Activated T-cell treated with anti-CD3 and anti-CD28 coated beads, Interleukin-2, amount 50 U/mL, for 4 hours (primary cell): ENCODE measurements at regions not wholly inside any gene's neighbourhood (a gene's known extent, or its start where the extent isn't known, plus 50 kb on each side); places are given as distances from the start of the nearest gene placed in this dataset.
"Not testable (repeated sequence)": the region's sequence is repeated elsewhere in the genome, so short reads cannot be mapped to it uniquely, and the experiment has no call there.

Experiments used
- ATAC-seq, 2 donors: fragments of 200-7000 bp; cut with Tn5 transposase; one replicate each; pipeline ENCODE4 v1.10.0; 2021
- DNase-seq: peaks from one replicate; pipeline ENCODE4 v3.0.0-alpha.2; 2020
- H3K27me3 Mint-ChIP-seq: one replicate; pipeline ENCODE4 v1.8.0; 2021; ENCODE audit warnings: low read depth, mixed read lengths
- H3K36me3 Mint-ChIP-seq: one replicate; pipeline ENCODE4 v1.8.0; 2022; ENCODE audit warnings: mixed read lengths; ENCODE audit not compliant: insufficient read depth
- H3K4me1 Mint-ChIP-seq: one replicate; pipeline ENCODE4 v1.8.0; 2021; ENCODE audit warnings: low read depth, mixed read lengths
- H3K4me3 Mint-ChIP-seq: one replicate; pipeline ENCODE4 v1.8.0; 2021; ENCODE audit warnings: mild to moderate bottlenecking, moderate library complexity, mixed read lengths
- H3K9me3 Mint-ChIP-seq: one replicate; pipeline ENCODE4 v1.8.0; 2021; ENCODE audit warnings: mixed read lengths

GRCh38 chr5:26339576-26339975, 698.8 kb downstream of the CDH9 start:
- H3K4me1 Mint-ChIP-seq, result no peaks in the 10 kb centered on the region
- no peak for ATAC-seq
- no peaks in the 10 kb centered on the region for H3K27me3 Mint-ChIP-seq
- H3K36me3 Mint-ChIP-seq, result no peaks in the 10 kb centered on the region
- no peak for DNase-seq
- no peak overlapping the region for H3K4me3 Mint-ChIP-seq
- peaks cover 22% of the 10 kb centered on the region for H3K9me3 Mint-ChIP-seq

- DNase-seq (no peak), ATAC-seq (no peak)
- Mint-ChIP-seq H3K9me3 (peaks cover 9% of the 10 kb centered on the region), H3K36me3 (no peaks in the 10 kb centered on the region), H3K27me3 (no peaks in the 10 kb centered on the region), H3K4me3 (no peak overlapping the region), H3K4me1 (no peaks in the 10 kb centered on the region)
These were observed 708.7 kb downstream of the CDH9 start for GRCh38 chr5:26329562-26330189.

GRCh38 chr5:26326153-26326759, 712.1 kb downstream of the CDH9 start:
- Mint-ChIP-seq H3K4me1 (no peaks in the 10 kb centered on the region), H3K36me3 (no peaks in the 10 kb centered on the region), H3K4me3 (no peak overlapping the region), H3K27me3 (no peaks in the 10 kb centered on the region), H3K9me3 (peaks cover 11% of the 10 kb centered on the region)
- DNase-seq (no peak), ATAC-seq (no peak)

GRCh38 chr5:26325432-26325831, 713.0 kb downstream of the CDH9 start:
- H3K36me3 Mint-ChIP-seq, ATAC-seq, H3K4me1 Mint-ChIP-seq, H3K27me3 Mint-ChIP-seq, DNase-seq, H3K4me3 Mint-ChIP-seq: not testable (repeated sequence)
- H3K9me3 Mint-ChIP-seq, result peaks cover 13% of the 10 kb centered on the region

- DNase-seq, H3K36me3 Mint-ChIP-seq, H3K4me3 Mint-ChIP-seq, H3K27me3 Mint-ChIP-seq, H3K4me1 Mint-ChIP-seq, ATAC-seq: not testable (repeated sequence)
- peaks cover 13% of the 10 kb centered on the region for H3K9me3 Mint-ChIP-seq
These were observed 714.0 kb downstream of the CDH9 start for GRCh38 chr5:26324273-26324895.

- H3K4me1 Mint-ChIP-seq, result no peaks in the 10 kb centered on the region
- no peaks in the 10 kb centered on the region for H3K36me3 Mint-ChIP-seq
- DNase-seq, result no peak
- H3K27me3 Mint-ChIP-seq, result no peaks in the 10 kb centered on the region
- ATAC-seq, result no peak
- H3K9me3 Mint-ChIP-seq, result peaks cover 13% of the 10 kb centered on the region
- H3K4me3 Mint-ChIP-seq, result no peak overlapping the region
These were observed 714.6 kb downstream of the CDH9 start for GRCh38 chr5:26323794-26324193.

GRCh38 chr5:26321278-26321677, 717.1 kb downstream of the CDH9 start:
- no peak for DNase-seq

GRCh38 chr5:26310415-26310814, 728.0 kb downstream of the CDH9 start:
- Mint-ChIP-seq H3K9me3 (peaks cover 9% of the 10 kb centered on the region), H3K4me1 (no peaks in the 10 kb centered on the region), H3K4me3 (no peak overlapping the region), H3K27me3 (no peaks in the 10 kb centered on the region), H3K36me3 (no peaks in the 10 kb centered on the region)
- no peak for DNase-seq
- no peak for ATAC-seq

More at GRCh38 chr5:26321278-26321677, 717.1 kb downstream of the CDH9 start:
- Mint-ChIP-seq H3K4me1 (no peaks in the 10 kb centered on the region), H3K36me3 (no peaks in the 10 kb centered on the region), H3K9me3 (peaks cover 13% of the 10 kb centered on the region), H3K4me3 (no peak overlapping the region), H3K27me3 (no peaks in the 10 kb centered on the region)
- ATAC-seq, result no peak

- Mint-ChIP-seq H3K4me3 (no peak overlapping the region), H3K4me1 (no peaks in the 10 kb centered on the region), H3K36me3 (no peaks in the 10 kb centered on the region), H3K9me3 (peaks cover under 1% of the 10 kb centered on the region), H3K27me3 (no peaks in the 10 kb centered on the region)
- ATAC-seq (no peak), DNase-seq (no peak)
These were observed 742.8 kb downstream of the CDH9 start for GRCh38 chr5:26295541-26295940.

GRCh38 chr5:26282190-26282589, 756.2 kb downstream of the CDH9 start:
- Mint-ChIP-seq H3K27me3 (no peaks in the 10 kb centered on the region), H3K9me3 (peaks cover 19% of the 10 kb centered on the region), H3K4me1 (no peaks in the 10 kb centered on the region), H3K36me3 (no peaks in the 10 kb centered on the region), H3K4me3 (no peak overlapping the region)
- ATAC-seq (no peak), DNase-seq (no peak)

GRCh38 chr5:26278078-26278477, 760.3 kb downstream of the CDH9 start:
- no peak for ATAC-seq
- H3K27me3 Mint-ChIP-seq, result no peaks in the 10 kb centered on the region
- H3K4me1 Mint-ChIP-seq, result no peaks in the 10 kb centered on the region
- no peaks in the 10 kb centered on the region for H3K36me3 Mint-ChIP-seq
- peaks cover 21% of the 10 kb centered on the region for H3K9me3 Mint-ChIP-seq
- DNase-seq, result no peak
- no peak overlapping the region for H3K4me3 Mint-ChIP-seq

GRCh38 chr5:26259081-26259480, 779.3 kb downstream of the CDH9 start:
- DNase-seq (no peak), ATAC-seq (no peak)
- H3K4me3 Mint-ChIP-seq, result no peak overlapping the region
- H3K4me1 Mint-ChIP-seq, result no peaks in the 10 kb centered on the region
- H3K36me3 Mint-ChIP-seq, result no peaks in the 10 kb centered on the region
- H3K27me3 Mint-ChIP-seq, result no peaks in the 10 kb centered on the region
- H3K9me3 Mint-ChIP-seq, result peaks cover 22% of the 10 kb centered on the region

- Mint-ChIP-seq H3K27me3 (no peaks in the 10 kb centered on the region), H3K36me3 (no peaks in the 10 kb centered on the region), H3K9me3 (peaks cover 4% of the 10 kb centered on the region), H3K4me3 (no peak overlapping the region), H3K4me1 (no peaks in the 10 kb centered on the region)
- no peak for ATAC-seq
- DNase-seq, result no peak
These were observed 793.1 kb downstream of the CDH9 start for GRCh38 chr5:26245321-26245720.

- DNase-seq, result no peak
- peaks cover 3% of the 10 kb centered on the region for H3K9me3 Mint-ChIP-seq
- ATAC-seq, result no peak
- H3K27me3 Mint-ChIP-seq, result no peaks in the 10 kb centered on the region
- no peaks in the 10 kb centered on the region for H3K4me1 Mint-ChIP-seq
- no peak overlapping the region for H3K4me3 Mint-ChIP-seq
- no peaks in the 10 kb centered on the region for H3K36me3 Mint-ChIP-seq
These were observed 798.8 kb downstream of the CDH9 start for GRCh38 chr5:26239588-26239987.

GRCh38 chr5:26237489-26237888, 800.9 kb downstream of the CDH9 start:
- Mint-ChIP-seq H3K4me3 (no peak overlapping the region), H3K9me3 (peaks cover 8% of the 10 kb centered on the region), H3K27me3 (no peaks in the 10 kb centered on the region), H3K4me1 (no peaks in the 10 kb centered on the region), H3K36me3 (no peaks in the 10 kb centered on the region)
- ATAC-seq (no peak), DNase-seq (no peak)
